ENCODE measurements at regions not wholly inside any gene's neighbourhood (a gene's known extent, or its start where the extent isn't known, plus 50 kb on each side); places are given as distances from the start of the nearest gene placed in this dataset.

DNA sequence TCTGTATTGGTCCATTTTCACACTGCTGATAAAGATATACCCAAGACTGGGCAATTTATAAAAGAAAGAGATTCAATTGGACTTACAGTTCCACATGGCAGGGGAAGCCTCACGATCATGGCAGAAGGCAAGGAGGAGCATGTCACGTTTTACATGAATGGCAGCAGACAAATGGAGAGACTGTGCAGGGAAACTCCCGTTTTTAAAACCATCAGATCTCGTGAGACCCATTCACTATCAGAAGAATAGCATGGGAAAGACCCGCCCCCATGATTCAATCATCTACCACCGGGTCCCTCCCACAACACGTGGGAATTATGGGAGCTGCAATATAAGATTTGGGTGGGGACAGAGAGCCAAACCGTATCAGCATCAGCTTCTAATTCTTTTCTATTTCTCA is 217.0 kb downstream of the ANAPC1 start:
- no peaks in the 10 kb centered on the region for H3K27me3 Mint-ChIP-seq (ENCODE audit: low read depth)
- H3K9me3 Mint-ChIP-seq (ENCODE audit: low read depth): no peaks in the 10 kb centered on the region
- H3K4me3 Mint-ChIP-seq (ENCODE audit: unreplicated experiment): no peak overlapping the region
- H3K36me3 Mint-ChIP-seq (ENCODE audit: low read depth): no peaks in the 10 kb centered on the region
- TF ChIP-seq, protein P1, sequence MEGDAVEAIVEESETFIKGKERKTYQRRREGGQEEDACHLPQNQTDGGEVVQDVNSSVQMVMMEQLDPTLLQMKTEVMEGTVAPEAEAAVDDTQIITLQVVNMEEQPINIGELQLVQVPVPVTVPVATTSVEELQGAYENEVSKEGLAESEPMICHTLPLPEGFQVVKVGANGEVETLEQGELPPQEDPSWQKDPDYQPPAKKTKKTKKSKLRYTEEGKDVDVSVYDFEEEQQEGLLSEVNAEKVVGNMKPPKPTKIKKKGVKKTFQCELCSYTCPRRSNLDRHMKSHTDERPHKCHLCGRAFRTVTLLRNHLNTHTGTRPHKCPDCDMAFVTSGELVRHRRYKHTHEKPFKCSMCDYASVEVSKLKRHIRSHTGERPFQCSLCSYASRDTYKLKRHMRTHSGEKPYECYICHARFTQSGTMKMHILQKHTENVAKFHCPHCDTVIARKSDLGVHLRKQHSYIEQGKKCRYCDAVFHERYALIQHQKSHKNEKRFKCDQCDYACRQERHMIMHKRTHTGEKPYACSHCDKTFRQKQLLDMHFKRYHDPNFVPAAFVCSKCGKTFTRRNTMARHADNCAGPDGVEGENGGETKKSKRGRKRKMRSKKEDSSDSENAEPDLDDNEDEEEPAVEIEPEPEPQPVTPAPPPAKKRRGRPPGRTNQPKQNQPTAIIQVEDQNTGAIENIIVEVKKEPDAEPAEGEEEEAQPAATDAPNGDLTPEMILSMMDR (IDR thresholded peaks at IDR 0.05): no peak
- no peak for DNase-seq (ENCODE audit: low spot score)
- H3K4me1 Mint-ChIP-seq (ENCODE audit: low read depth): peaks cover 22% of the 10 kb centered on the region
- H3K27ac Mint-ChIP-seq (ENCODE audit: unreplicated experiment): no peak overlapping the region

DNA sequence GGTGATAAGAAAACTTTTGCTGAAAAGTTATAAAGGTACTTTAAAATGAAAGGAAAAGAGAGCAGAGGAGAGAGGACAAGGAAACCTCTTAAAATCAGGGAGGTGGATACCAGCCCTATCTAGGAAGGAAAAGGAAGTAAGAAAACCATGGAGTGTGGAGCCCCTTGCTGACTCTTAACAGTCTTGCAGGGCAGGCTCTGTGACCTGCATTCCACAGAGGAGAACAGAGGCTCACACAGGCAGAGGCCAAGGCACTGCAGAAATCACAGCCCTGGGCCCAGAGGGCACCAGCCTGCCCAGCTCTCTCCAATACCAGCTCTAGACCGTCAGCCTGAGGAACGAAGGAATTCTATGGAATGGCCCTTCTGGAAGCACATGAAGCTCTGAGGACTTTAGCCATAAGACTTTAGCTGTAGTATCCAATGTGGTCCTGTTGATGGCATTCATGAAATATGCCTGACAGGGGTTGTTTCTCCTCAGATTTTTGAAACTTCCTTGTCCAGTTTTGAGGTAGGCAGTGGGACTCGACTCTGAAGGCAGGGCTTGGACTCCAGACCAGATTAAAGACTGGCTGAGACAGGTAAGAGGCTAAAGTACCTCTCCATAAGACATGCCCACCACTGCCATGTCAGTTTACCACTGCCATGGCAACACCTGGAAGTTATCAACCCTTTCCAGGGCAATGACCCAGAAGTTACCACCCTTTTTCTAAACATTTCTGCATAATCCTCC is 216.3 kb downstream of the ANAPC1 start:
- no peak overlapping the region for H3K4me3 Mint-ChIP-seq (ENCODE audit: unreplicated experiment)
- H3K36me3 Mint-ChIP-seq (ENCODE audit: low read depth): no peaks in the 10 kb centered on the region
- H3K9me3 Mint-ChIP-seq (ENCODE audit: low read depth): no peaks in the 10 kb centered on the region
- no peak overlapping the region for H3K27ac Mint-ChIP-seq (ENCODE audit: unreplicated experiment)
- TF ChIP-seq, protein P1 (IDR thresholded peaks at IDR 0.05): peak; percentile 85
- no peaks in the 10 kb centered on the region for H3K27me3 Mint-ChIP-seq (ENCODE audit: low read depth)
- no peak for DNase-seq (ENCODE audit: low spot score)
- peaks cover 15% of the 10 kb centered on the region for H3K4me1 Mint-ChIP-seq (ENCODE audit: low read depth)

DNA sequence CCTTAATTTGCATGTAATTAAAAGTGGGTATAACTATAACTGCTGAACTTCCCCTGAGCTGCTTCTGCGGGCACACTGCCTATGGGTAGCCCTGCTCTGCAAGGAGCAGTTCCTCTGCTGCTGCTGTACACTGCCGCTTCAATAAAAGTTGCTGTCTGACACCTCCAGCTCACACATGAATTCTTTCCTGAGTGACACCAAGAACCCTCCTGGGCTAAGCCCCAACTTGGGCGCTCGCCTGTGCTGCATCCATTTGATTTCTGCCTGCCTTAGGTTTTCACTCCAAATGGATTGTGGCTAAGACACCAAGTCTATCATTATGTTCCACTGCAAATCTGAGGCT is 215.7 kb downstream of the ANAPC1 start:
- no peak overlapping the region for H3K4me3 Mint-ChIP-seq (ENCODE audit: unreplicated experiment)
- DNase-seq (ENCODE audit: low spot score): no peak
- peaks cover 10% of the 10 kb centered on the region for H3K4me1 Mint-ChIP-seq (ENCODE audit: low read depth)
- TF ChIP-seq, protein P1 (IDR thresholded peaks at IDR 0.05): no peak
- H3K9me3 Mint-ChIP-seq (ENCODE audit: low read depth): no peaks in the 10 kb centered on the region
- H3K36me3 Mint-ChIP-seq (ENCODE audit: low read depth): no peaks in the 10 kb centered on the region
- no peak overlapping the region for H3K27ac Mint-ChIP-seq (ENCODE audit: unreplicated experiment)
- no peaks in the 10 kb centered on the region for H3K27me3 Mint-ChIP-seq (ENCODE audit: low read depth)

DNA sequence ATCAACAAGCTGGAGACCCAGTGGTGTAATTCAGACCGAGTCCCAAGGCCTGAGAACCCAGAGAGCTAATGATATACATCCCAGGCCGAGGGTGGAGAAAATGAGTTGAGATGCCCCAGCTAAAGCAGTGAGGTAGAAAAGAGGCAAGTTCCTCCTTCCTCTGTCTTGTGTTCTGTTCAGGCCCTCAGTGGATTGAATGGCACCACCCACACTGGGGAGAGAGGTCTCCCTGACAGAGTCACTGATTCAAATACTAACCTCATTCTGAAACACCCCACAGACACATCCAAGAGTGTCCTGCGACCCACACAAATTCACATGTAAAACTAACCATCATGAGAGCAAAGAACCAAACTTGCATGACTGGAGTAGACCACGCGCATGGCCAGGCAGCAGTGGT is 215.3 kb downstream of the ANAPC1 start:
- Mint-ChIP-seq H3K36me3 (ENCODE audit: low read depth) (no peaks in the 10 kb centered on the region), H3K27me3 (ENCODE audit: low read depth) (no peaks in the 10 kb centered on the region), H3K4me1 (ENCODE audit: low read depth) (peaks cover 9% of the 10 kb centered on the region), H3K9me3 (ENCODE audit: low read depth) (no peaks in the 10 kb centered on the region), H3K4me3 (ENCODE audit: unreplicated experiment) (no peak overlapping the region), H3K27ac (ENCODE audit: unreplicated experiment) (no peak overlapping the region)
- TF ChIP-seq, protein P1 (IDR thresholded peaks at IDR 0.05): no peak
- no peak for DNase-seq (ENCODE audit: low spot score)

DNA sequence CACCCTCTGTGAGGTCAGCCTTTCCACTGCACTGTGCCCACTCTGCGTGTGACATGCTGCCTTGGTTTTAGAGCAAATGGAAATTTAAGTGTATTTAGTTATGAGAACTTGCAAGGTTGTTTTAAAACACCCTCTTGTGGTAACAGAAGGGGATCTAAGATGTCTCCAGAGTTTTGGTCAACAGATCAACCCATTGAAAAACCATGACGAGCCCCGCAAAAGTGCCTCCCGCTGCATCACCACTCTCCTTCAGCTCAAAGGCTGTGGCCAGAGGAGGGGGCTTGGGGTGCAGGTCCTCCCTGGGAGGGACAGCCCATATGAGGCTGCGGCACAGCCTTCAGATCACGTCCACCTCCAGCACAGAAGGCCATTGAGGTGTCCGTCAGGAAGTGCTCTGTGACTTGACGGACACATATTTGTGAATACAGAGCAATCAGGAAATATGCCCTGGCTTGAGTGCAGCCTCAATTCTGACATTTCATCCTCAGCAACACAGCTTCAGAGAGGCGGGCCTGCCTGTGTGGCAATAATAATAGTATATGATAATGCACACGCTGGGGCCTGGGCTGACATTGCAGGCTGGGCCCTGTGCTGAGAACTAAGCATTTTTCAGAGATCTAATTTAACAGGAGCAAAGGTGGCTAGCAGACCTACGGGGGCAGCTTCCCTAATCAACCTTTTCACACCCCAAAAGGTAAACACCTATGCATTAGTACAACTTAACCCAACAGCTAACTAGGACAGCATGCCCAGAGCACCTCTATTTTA is 213.9 kb downstream of the ANAPC1 start:
- H3K4me1 Mint-ChIP-seq (ENCODE audit: low read depth): peaks cover 8% of the 10 kb centered on the region
- no peak for DNase-seq (ENCODE audit: low spot score)

More for the DNA sequence above, 213.9 kb downstream of the ANAPC1 start:
- Mint-ChIP-seq H3K27me3 (ENCODE audit: low read depth) (no peaks in the 10 kb centered on the region), H3K27ac (ENCODE audit: unreplicated experiment) (no peak overlapping the region), H3K9me3 (ENCODE audit: low read depth) (no peaks in the 10 kb centered on the region), H3K36me3 (ENCODE audit: low read depth) (no peaks in the 10 kb centered on the region), H3K4me3 (ENCODE audit: unreplicated experiment) (no peak overlapping the region)
- TF ChIP-seq, protein P1 (IDR thresholded peaks at IDR 0.05): peak; percentile 56

Data from chondrocyte (in vitro differentiated cells).